H1 (cell line): ENCODE measurements at regions not wholly inside any gene's neighbourhood (a gene's known extent, or its start where the extent isn't known, plus 50 kb on each side); places are given as distances from the start of the nearest gene placed in this dataset.

Experiments
- EZH2 ChIP-seq: fragments of 200-600 bp; sonication (generic); IDR thresholded peaks from 2 replicates; pipeline ENCODE4 v1.7.1; 2012; ENCODE audit warnings: low read depth, mild to moderate bottlenecking, moderate library complexity, low read length, inconsistent platforms; ENCODE audit not compliant: severe bottlenecking
- SP1 ChIP-seq: IDR thresholded peaks from 2 replicates; pipeline ENCODE4 v1.6.1; 2011; ENCODE audit warnings: low read depth, low read length

- no peak for TF ChIP-seq EZH2
- TF ChIP-seq SP1: no peak
Measured at GRCh38 chr18:44143072-44143471, 537.6 kb upstream of the SETBP1 start (continued).
